Body of pancreas (tissue), 4 donors: ENCODE measurements at regions not wholly inside any gene's neighbourhood (a gene's known extent, or its start where the extent isn't known, plus 50 kb on each side); places are given as distances from the start of the nearest gene placed in this dataset.

Source experiments
- ATAC-seq: fragments of 150-250 bp; one replicate; pipeline ENCODE4 v1.9.1; 2016
- DNase-seq, 4 donors: peaks; one replicate each; pipeline ENCODE4 v3.0.0-alpha.2; 2019
- H3K27ac ChIP-seq, 4 donors: fragments of 200-600 bp; sonication (generic); 1 replicate in 3 of 4; 2 replicates in 1 of 4; pipeline versions ENCODE4 v1.5.1 to v1.6.1; 2016 to 2019; ENCODE audit warnings: mild to moderate bottlenecking in 1 of 4, mixed read lengths in 1 of 4, moderate library complexity in 1 of 4
- H3K27me3 ChIP-seq, 2 donors: fragments of 200-600 bp; sonication (generic); one replicate each; pipeline ENCODE4 v1.6.0; 2016; ENCODE audit warnings: mild to moderate bottlenecking in 1 of 2
- H3K36me3 ChIP-seq, 2 donors: fragments of 200-600 bp; sonication (generic); replicated peaks in 1 of 2; 2 replicates each; pipeline ENCODE4 v1.5.1; 2016; ENCODE audit warnings: low read depth in 2 of 2; ENCODE audit not compliant: insufficient read depth in 1 of 2
- H3K4me1 ChIP-seq: fragments of 200-600 bp; sonication (generic); one replicate; pipeline ENCODE4 v1.6.0; 2016
- H3K4me3 ChIP-seq, 2 donors: fragments of 200-600 bp; sonication (generic); 1 replicate in 1 of 2; 2 replicates in 1 of 2; pipeline ENCODE4 v1.5.1; 2016 to 2019
- H3K9me3 ChIP-seq, 3 donors: fragments of 200-600 bp; sonication (generic); 1 replicate in 2 of 3; 2 replicates in 1 of 3; pipeline ENCODE4 v1.5.1; 2016
- POLR2A ChIP-seq, 3 donors: fragments of 450-650 bp; IDR thresholded peaks; one replicate each; pipeline ENCODE4 v1.6.1; 2016; ENCODE audit warnings: antibody characterized with exemption in 3 of 3, mild to moderate bottlenecking in 2 of 3
- WGBS, 2 donors: methylation state at CpG; one replicate each; pipeline ENCODE4 v1.1.5; 2017; 5-methylcytosine and 5-hydroxymethylcytosine counted together
- intact Hi-C: fragments of 100-400 bp; cut with DNase I; formaldehyde crosslinking; loops from one replicate; pipeline ENCODE4 v1.15.1; 2023
- TF ChIP-seq, protein P1 (sequence below), 7 experiments: fragments of 450-650 bp in 4 of 7; fragments of 200-600 bp in 3 of 7; sonication (generic) in 3 of 7; IDR thresholded peaks; one replicate each; pipeline ENCODE4 v1.5.1; 2016 to 2019; ENCODE audit warnings: antibody characterized with exemption in 7 of 7

DNA sequence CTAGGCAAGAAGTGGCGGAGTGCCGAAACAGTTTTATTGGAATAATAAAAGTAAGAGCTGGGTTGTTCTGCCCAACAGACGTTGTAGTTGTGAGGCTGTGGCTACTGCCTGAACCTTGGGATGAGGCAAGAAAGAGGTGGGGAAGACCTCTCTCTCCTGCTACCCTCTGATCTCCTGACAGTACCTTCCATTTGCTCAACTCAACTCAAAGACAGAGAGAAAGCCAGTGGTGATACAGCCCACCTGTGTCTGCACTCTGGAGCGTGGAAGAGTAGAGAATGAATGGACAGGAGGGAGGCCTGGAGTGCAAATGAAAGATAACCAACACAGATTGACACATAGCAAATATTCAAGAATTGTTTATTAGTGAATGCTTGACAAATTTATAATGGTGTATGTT, 590.3 kb downstream of the NYAP2 start:
- DNase-seq: no peak
- H3K27me3 ChIP-seq: no peaks in the 10 kb centered on the region
- H3K36me3 ChIP-seq: no peaks in the 10 kb centered on the region
- ATAC-seq: no peak
- H3K4me1 ChIP-seq: no peaks in the 10 kb centered on the region
- WGBS, 2 donors: 87 to 89% methylated on average over 4 of the region's 4 CpGs
- H3K27ac ChIP-seq: no peak overlapping the region
- no peak for TF ChIP-seq POLR2A (IDR thresholded peaks at IDR 0.05)
- TF ChIP-seq, protein P1, sequence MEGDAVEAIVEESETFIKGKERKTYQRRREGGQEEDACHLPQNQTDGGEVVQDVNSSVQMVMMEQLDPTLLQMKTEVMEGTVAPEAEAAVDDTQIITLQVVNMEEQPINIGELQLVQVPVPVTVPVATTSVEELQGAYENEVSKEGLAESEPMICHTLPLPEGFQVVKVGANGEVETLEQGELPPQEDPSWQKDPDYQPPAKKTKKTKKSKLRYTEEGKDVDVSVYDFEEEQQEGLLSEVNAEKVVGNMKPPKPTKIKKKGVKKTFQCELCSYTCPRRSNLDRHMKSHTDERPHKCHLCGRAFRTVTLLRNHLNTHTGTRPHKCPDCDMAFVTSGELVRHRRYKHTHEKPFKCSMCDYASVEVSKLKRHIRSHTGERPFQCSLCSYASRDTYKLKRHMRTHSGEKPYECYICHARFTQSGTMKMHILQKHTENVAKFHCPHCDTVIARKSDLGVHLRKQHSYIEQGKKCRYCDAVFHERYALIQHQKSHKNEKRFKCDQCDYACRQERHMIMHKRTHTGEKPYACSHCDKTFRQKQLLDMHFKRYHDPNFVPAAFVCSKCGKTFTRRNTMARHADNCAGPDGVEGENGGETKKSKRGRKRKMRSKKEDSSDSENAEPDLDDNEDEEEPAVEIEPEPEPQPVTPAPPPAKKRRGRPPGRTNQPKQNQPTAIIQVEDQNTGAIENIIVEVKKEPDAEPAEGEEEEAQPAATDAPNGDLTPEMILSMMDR (IDR thresholded peaks at IDR 0.05): no peak
- no peaks in the 10 kb centered on the region for H3K9me3 ChIP-seq
- H3K4me3 ChIP-seq: no peak overlapping the region
- intact Hi-C loops: no loop called here

DNA sequence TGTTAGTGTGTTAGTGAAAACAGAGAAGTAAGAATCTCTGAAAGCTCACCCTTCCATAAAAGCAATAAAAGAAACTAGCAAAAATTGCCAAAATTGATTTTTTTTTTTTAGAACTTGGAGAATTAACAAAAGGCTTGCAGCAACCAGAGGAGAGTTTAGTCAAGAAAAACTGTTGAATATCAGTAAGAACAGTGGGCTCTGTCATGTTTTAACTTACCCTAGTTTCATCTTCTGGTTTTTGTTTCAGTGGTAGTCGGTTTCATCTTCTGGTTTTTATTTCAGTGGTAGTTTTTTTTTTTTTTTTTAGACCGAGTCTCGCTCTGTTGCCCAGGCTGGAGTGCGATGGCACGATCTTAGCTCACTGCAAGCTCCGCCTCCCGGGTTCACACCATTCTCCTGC, 580.9 kb downstream of the NYAP2 start:
- Histone ChIP-seq H3K4me3 (no peak overlapping the region), H3K4me1 (no peaks in the 10 kb centered on the region), H3K36me3 (no peaks in the 10 kb centered on the region), H3K27ac (no peak overlapping the region), H3K9me3 (no peaks in the 10 kb centered on the region), H3K27me3 (no peaks in the 10 kb centered on the region)
- no peak for TF ChIP-seq POLR2A (IDR thresholded peaks at IDR 0.05)
- TF ChIP-seq, protein P1 (IDR thresholded peaks at IDR 0.05): no peak
- no peak for ATAC-seq
- intact Hi-C loops: no loop called here
- DNase-seq: no peak
- 81 to 85% methylated on average over 7 of the region's 7 CpGs for WGBS, 2 donors

DNA sequence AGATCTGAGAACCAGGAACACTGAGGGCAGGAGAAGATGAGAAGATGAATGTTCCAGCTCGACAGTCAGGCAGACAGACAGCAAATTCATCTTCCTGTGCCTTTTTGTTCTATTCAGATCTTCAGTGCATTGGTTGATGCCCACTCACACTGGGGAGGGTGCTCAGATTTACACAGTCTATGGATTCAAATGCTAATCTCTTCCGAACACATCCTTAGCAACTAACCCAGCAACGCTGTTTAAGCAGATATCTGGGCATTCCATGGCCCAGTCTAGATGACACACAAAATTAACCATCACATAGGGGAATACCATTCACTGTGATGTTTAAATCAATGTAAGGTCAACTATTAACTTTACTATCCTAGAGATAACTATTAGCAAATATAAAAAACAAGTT, 571.9 kb downstream of the NYAP2 start:
- Histone ChIP-seq H3K27me3 (no peaks in the 10 kb centered on the region), H3K9me3 (no peaks in the 10 kb centered on the region), H3K36me3 (no peaks in the 10 kb centered on the region), H3K4me3 (no peak overlapping the region), H3K27ac (no peak overlapping the region), H3K4me1 (no peaks in the 10 kb centered on the region)
- DNase-seq: no peak
- ATAC-seq: no peak
- TF ChIP-seq, protein P1 (IDR thresholded peaks at IDR 0.05): no peak
- no peak for TF ChIP-seq POLR2A (IDR thresholded peaks at IDR 0.05)
- 39 to 49% methylated on average over 3 of the region's 3 CpGs for WGBS, 2 donors
- intact Hi-C loops: no loop called here

DNA sequence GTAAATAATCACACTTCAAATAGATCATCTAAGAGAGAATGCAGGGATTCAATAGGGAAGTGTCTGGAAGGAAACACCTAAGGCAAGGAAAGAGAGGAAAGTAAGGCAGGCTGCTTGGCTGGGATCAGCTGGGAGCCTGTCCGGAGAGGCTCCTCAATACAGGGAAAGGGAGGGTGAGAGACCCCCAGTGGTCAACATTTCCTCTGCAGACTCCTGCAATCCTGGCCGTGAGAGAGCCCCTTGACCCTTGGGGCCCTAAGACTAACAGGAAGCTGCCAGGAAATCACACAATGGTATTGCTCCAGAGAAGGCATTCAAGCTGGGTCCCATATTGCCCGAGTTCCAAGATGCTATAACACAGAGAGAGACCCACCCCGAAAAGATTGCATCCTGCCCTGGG, 549.4 kb downstream of the NYAP2 start:
- Histone ChIP-seq H3K27ac (no peak overlapping the region), H3K36me3 (no peaks in the 10 kb centered on the region), H3K4me1 (no peaks in the 10 kb centered on the region), H3K27me3 (no peaks in the 10 kb centered on the region), H3K4me3 (no peak overlapping the region), H3K9me3 (no peaks in the 10 kb centered on the region)
- intact Hi-C loops: no loop called here
- ATAC-seq (no peak), DNase-seq (no peak)
- TF ChIP-seq, protein P1 (IDR thresholded peaks at IDR 0.05): no peak
- no peak for TF ChIP-seq POLR2A (IDR thresholded peaks at IDR 0.05)
- WGBS, 2 donors: 52 to 55% methylated on average over 4 of the region's 4 CpGs

DNA sequence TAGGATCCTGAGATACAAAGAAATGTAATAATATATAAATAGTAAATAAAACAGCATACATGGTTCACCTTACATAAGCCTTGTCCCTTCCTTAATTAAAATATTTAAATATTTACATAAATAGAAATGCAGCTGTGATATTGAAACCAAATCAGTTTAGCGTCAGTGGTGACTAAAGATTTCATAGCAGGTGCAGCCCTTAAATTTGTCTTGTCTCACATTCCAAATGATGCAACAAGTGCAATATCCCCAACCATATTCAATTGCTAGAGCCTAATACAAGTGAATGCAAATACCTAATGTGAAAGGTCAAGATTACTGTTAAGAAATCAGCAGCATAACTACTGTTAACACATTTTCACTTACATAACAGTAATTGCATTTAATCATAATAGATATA, 539.5 kb downstream of the NYAP2 start:
- TF ChIP-seq, protein P1 (IDR thresholded peaks at IDR 0.05): no peak
- no peak for TF ChIP-seq POLR2A (IDR thresholded peaks at IDR 0.05)
- 81 to 86% methylated on average over 1 of the region's 1 CpG for WGBS, 2 donors
- no peak overlapping the region for H3K4me3 ChIP-seq
- H3K36me3 ChIP-seq: no peaks in the 10 kb centered on the region
- no peaks in the 10 kb centered on the region for H3K9me3 ChIP-seq
- H3K27me3 ChIP-seq: no peaks in the 10 kb centered on the region
- ATAC-seq (no peak), DNase-seq (no peak)
- no peak overlapping the region for H3K27ac ChIP-seq
- no peaks in the 10 kb centered on the region for H3K4me1 ChIP-seq
- intact Hi-C loops: no loop called here
